ENCODE measurements at regions not wholly inside any gene's neighbourhood (a gene's known extent, or its start where the extent isn't known, plus 50 kb on each side); places are given as distances from the start of the nearest gene placed in this dataset.

DNA sequence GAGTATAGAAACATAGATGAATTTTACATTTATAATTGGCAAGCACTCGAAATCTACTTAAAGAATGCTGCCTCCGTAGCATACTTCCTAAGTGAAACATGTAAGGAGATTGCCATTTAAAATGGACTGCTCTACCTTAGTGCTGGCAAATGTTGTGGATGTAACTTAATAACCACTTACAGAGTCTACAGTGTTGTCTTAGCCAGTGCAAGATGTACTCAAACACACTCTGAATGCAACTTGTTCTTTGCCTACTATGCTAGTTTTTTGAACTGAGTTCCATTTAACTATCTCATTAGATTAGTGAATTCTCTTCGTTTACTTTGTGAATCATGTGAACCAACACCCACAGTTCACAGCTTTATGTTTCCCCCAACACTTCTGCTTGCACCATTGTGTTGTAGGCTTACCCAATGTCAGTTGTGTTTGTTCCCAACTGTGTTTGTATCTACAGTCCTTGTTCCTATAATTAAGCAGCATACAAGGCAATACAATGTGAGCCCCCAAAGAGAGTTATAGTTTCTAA, 345.5 kb upstream of the LYPLAL1 start:
- H3K27ac ChIP-seq (ENCODE audit: insufficient read depth in 1 of 2, low read depth in 1 of 2, low read length in 2 of 2, poor library complexity in 1 of 2, severe bottlenecking in 2 of 2), result no peak overlapping the region
- DNase-seq, result no peak
- ChIA-PET CTCF (no interaction called here), POLR2A (no interaction called here)
- no peaks in the 10 kb centered on the region for H3K9me3 ChIP-seq (ENCODE audit: control extremely low read depth in 1 of 5, control insufficient read depth in 4 of 5, insufficient read depth in 2 of 5, low read depth in 1 of 5, low read length in 4 of 5)
- WGBS (ENCODE audit: insufficient coverage), result 89% methylated on average over 1 of the region's 3 CpGs
- H3K4me1 ChIP-seq (ENCODE audit: control extremely low read depth in 1 of 4, control insufficient read depth in 4 of 4, insufficient read depth in 4 of 4, low read length in 3 of 4), result no peaks in the 10 kb centered on the region
- no peaks in the 10 kb centered on the region for H3K27me3 ChIP-seq (replicated peaks in 2 of 5; ENCODE audit: control insufficient read depth in 4 of 5, insufficient read depth in 5 of 5, low read length in 4 of 5)
- H3K36me3 ChIP-seq (ENCODE audit: control insufficient read depth in 4 of 4, insufficient read depth in 4 of 4, low read length in 3 of 4), result no peaks in the 10 kb centered on the region
- no peak overlapping the region for H3K4me3 ChIP-seq (ENCODE audit: control insufficient read depth in 1 of 7, extremely low read depth in 1 of 7, insufficient read depth in 4 of 7, low read depth in 2 of 7, low read length in 6 of 7)

GRCh38 chr1:218829097-218829496, 344.6 kb upstream of the LYPLAL1 start:
- CTCF ChIA-PET, result no interaction called here
- DNase-seq, result no peak
- no peak overlapping the region for H3K4me3 ChIP-seq (ENCODE audit: control insufficient read depth in 1 of 7, extremely low read depth in 1 of 7, insufficient read depth in 4 of 7, low read depth in 2 of 7, low read length in 6 of 7)
- WGBS (ENCODE audit: insufficient coverage), result no CpG with 5 or more reads among the region's 3 CpGs
- H3K4me1 ChIP-seq (ENCODE audit: control extremely low read depth in 1 of 4, control insufficient read depth in 4 of 4, insufficient read depth in 4 of 4, low read length in 3 of 4), result no peaks in the 10 kb centered on the region
- H3K27me3 ChIP-seq (replicated peaks in 2 of 5; ENCODE audit: control insufficient read depth in 4 of 5, insufficient read depth in 5 of 5, low read length in 4 of 5), result no peaks in the 10 kb centered on the region
- no peak overlapping the region for H3K27ac ChIP-seq (ENCODE audit: insufficient read depth in 1 of 2, low read depth in 1 of 2, low read length in 2 of 2, poor library complexity in 1 of 2, severe bottlenecking in 2 of 2)
- POLR2A ChIA-PET, result no interaction called here
- H3K9me3 ChIP-seq (ENCODE audit: control extremely low read depth in 1 of 5, control insufficient read depth in 4 of 5, insufficient read depth in 2 of 5, low read depth in 1 of 5, low read length in 4 of 5), result no peaks in the 10 kb centered on the region
- no peaks in the 10 kb centered on the region for H3K36me3 ChIP-seq (ENCODE audit: control insufficient read depth in 4 of 4, insufficient read depth in 4 of 4, low read length in 3 of 4)

DNA sequence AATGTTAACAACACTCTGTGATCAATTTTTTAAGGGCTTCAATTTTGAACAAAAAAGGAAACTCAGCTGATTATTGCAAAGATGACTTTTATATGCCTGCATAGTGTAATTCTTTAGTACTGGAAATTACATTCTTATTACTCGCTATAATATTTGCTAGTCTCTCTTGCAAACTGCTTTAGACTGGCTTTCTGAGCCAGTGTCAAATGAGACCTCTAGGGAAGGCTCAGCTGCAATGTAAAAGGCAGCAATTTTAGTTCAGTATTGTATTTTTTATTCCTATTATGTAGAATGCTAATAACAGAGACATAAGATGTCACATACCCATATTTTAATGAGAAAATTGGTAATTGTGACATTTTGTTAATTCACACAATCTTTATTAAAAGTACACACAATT, 338.1 kb upstream of the LYPLAL1 start:
- Histone ChIP-seq H3K27me3 (replicated peaks in 2 of 5; ENCODE audit: control insufficient read depth in 4 of 5, insufficient read depth in 5 of 5, low read length in 4 of 5) (no peaks in the 10 kb centered on the region), H3K4me3 (ENCODE audit: control insufficient read depth in 1 of 7, extremely low read depth in 1 of 7, insufficient read depth in 4 of 7, low read depth in 2 of 7, low read length in 6 of 7) (no peak overlapping the region), H3K27ac (ENCODE audit: insufficient read depth in 1 of 2, low read depth in 1 of 2, low read length in 2 of 2, poor library complexity in 1 of 2, severe bottlenecking in 2 of 2) (no peak overlapping the region), H3K36me3 (ENCODE audit: control insufficient read depth in 4 of 4, insufficient read depth in 4 of 4, low read length in 3 of 4) (no peaks in the 10 kb centered on the region), H3K9me3 (ENCODE audit: control extremely low read depth in 1 of 5, control insufficient read depth in 4 of 5, insufficient read depth in 2 of 5, low read depth in 1 of 5, low read length in 4 of 5) (no peaks in the 10 kb centered on the region), H3K4me1 (ENCODE audit: control extremely low read depth in 1 of 4, control insufficient read depth in 4 of 4, insufficient read depth in 4 of 4, low read length in 3 of 4) (no peaks in the 10 kb centered on the region)
- CTCF ChIA-PET, result no interaction called here
- no CpG with 5 or more reads among the region's 1 CpG for WGBS (ENCODE audit: insufficient coverage)
- POLR2A ChIA-PET, result no interaction called here
- DNase-seq, result no peak

DNA sequence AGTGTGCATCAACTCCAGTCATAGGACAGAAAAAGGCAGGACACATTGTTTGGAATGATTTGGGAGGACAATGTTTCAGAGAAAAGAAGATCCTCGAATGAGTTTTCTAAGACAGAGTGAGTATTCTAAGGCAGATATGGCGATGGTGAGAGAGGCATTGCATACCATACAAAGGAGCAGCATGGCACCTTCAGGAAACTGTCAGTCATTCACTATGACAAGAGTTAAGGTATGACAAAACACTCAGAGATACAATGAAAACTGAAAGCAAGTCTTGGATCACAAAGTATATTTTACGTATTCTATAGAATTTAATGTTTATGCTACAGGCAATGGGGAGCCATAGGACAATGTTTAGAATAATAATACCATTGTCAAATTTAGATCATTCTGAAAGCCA, 337.4 kb upstream of the LYPLAL1 start:
- H3K4me3 ChIP-seq (ENCODE audit: control insufficient read depth in 1 of 7, extremely low read depth in 1 of 7, insufficient read depth in 4 of 7, low read depth in 2 of 7, low read length in 6 of 7), result no peak overlapping the region
- CTCF ChIA-PET, result no interaction called here
- WGBS (ENCODE audit: insufficient coverage), result 100% methylated on average over 1 of the region's 3 CpGs
- no peaks in the 10 kb centered on the region for H3K9me3 ChIP-seq (ENCODE audit: control extremely low read depth in 1 of 5, control insufficient read depth in 4 of 5, insufficient read depth in 2 of 5, low read depth in 1 of 5, low read length in 4 of 5)
- no peak for DNase-seq
- H3K27me3 ChIP-seq (replicated peaks in 2 of 5; ENCODE audit: control insufficient read depth in 4 of 5, insufficient read depth in 5 of 5, low read length in 4 of 5), result no peaks in the 10 kb centered on the region
- no peaks in the 10 kb centered on the region for H3K36me3 ChIP-seq (ENCODE audit: control insufficient read depth in 4 of 4, insufficient read depth in 4 of 4, low read length in 3 of 4)
- POLR2A ChIA-PET, result no interaction called here
- no peaks in the 10 kb centered on the region for H3K4me1 ChIP-seq (ENCODE audit: control extremely low read depth in 1 of 4, control insufficient read depth in 4 of 4, insufficient read depth in 4 of 4, low read length in 3 of 4)
- no peak overlapping the region for H3K27ac ChIP-seq (ENCODE audit: insufficient read depth in 1 of 2, low read depth in 1 of 2, low read length in 2 of 2, poor library complexity in 1 of 2, severe bottlenecking in 2 of 2)

GRCh38 chr1:218837051-218837450, 336.6 kb upstream of the LYPLAL1 start:
- no peaks in the 10 kb centered on the region for H3K9me3 ChIP-seq (ENCODE audit: control extremely low read depth in 1 of 5, control insufficient read depth in 4 of 5, insufficient read depth in 2 of 5, low read depth in 1 of 5, low read length in 4 of 5)
- WGBS (ENCODE audit: insufficient coverage), result 94% methylated on average over 2 of the region's 2 CpGs
- ChIA-PET POLR2A (no interaction called here), CTCF (no interaction called here)
- no peaks in the 10 kb centered on the region for H3K27me3 ChIP-seq (replicated peaks in 2 of 5; ENCODE audit: control insufficient read depth in 4 of 5, insufficient read depth in 5 of 5, low read length in 4 of 5)
- DNase-seq, result no peak
- H3K4me3 ChIP-seq (ENCODE audit: control insufficient read depth in 1 of 7, extremely low read depth in 1 of 7, insufficient read depth in 4 of 7, low read depth in 2 of 7, low read length in 6 of 7), result no peak overlapping the region
- H3K27ac ChIP-seq (ENCODE audit: insufficient read depth in 1 of 2, low read depth in 1 of 2, low read length in 2 of 2, poor library complexity in 1 of 2, severe bottlenecking in 2 of 2), result no peak overlapping the region
- H3K36me3 ChIP-seq (ENCODE audit: control insufficient read depth in 4 of 4, insufficient read depth in 4 of 4, low read length in 3 of 4), result no peaks in the 10 kb centered on the region
- no peaks in the 10 kb centered on the region for H3K4me1 ChIP-seq (ENCODE audit: control extremely low read depth in 1 of 4, control insufficient read depth in 4 of 4, insufficient read depth in 4 of 4, low read length in 3 of 4)

DNA sequence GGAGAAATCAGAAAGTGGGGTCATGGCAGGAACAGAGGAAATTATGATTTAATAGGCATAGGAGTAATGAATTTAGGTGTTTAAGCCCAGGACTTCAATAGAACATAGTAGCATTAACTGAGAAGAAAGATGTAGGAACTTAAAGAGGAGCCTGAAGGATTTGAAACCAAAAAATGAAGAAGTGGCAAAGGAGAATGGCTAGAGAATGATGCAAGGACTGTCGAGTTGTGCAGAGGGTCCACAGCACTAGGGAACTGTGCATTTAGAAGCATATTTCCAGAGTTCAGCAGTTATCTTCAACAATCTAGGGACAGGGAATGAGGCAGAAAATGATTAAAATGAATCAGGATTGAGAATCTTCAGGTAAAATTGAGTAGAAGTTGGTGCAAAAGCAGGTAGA, 328.1 kb upstream of the LYPLAL1 start:
- no peaks in the 10 kb centered on the region for H3K9me3 ChIP-seq (ENCODE audit: control extremely low read depth in 1 of 5, control insufficient read depth in 4 of 5, insufficient read depth in 2 of 5, low read depth in 1 of 5, low read length in 4 of 5)
- H3K27ac ChIP-seq (ENCODE audit: insufficient read depth in 1 of 2, low read depth in 1 of 2, low read length in 2 of 2, poor library complexity in 1 of 2, severe bottlenecking in 2 of 2), result no peak overlapping the region
- H3K4me3 ChIP-seq (ENCODE audit: control insufficient read depth in 1 of 7, extremely low read depth in 1 of 7, insufficient read depth in 4 of 7, low read depth in 2 of 7, low read length in 6 of 7), result no peak overlapping the region
- no peaks in the 10 kb centered on the region for H3K27me3 ChIP-seq (replicated peaks in 2 of 5; ENCODE audit: control insufficient read depth in 4 of 5, insufficient read depth in 5 of 5, low read length in 4 of 5)
- CTCF ChIA-PET, result no interaction called here
- DNase-seq, result no peak
- WGBS (ENCODE audit: insufficient coverage), result 86% methylated on average over 1 of the region's 1 CpG
- H3K4me1 ChIP-seq (ENCODE audit: control extremely low read depth in 1 of 4, control insufficient read depth in 4 of 4, insufficient read depth in 4 of 4, low read length in 3 of 4), result no peaks in the 10 kb centered on the region
- H3K36me3 ChIP-seq (ENCODE audit: control insufficient read depth in 4 of 4, insufficient read depth in 4 of 4, low read length in 3 of 4), result no peaks in the 10 kb centered on the region
- POLR2A ChIA-PET, result no interaction called here

DNA sequence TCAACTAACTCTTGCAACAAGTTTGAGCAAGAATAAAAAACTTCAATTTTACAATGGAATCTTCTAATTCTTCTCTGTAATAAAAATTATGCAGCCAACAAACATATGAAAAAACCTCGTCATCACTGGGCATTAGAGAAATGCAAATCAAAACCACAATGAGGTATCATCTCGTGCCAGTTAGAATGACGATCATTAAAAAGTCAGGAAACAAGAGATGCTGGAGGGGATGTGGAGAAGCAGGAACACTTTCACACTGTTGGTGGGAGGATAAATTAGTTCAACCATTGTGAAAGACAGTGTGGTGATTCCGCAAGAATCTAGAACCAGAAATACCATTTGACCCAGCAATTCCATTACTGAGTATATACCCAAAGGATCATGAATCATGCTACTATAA, 327.5 kb upstream of the LYPLAL1 start:
- Histone ChIP-seq H3K36me3 (ENCODE audit: control insufficient read depth in 4 of 4, insufficient read depth in 4 of 4, low read length in 3 of 4) (no peaks in the 10 kb centered on the region), H3K4me3 (ENCODE audit: control insufficient read depth in 1 of 7, extremely low read depth in 1 of 7, insufficient read depth in 4 of 7, low read depth in 2 of 7, low read length in 6 of 7) (no peak overlapping the region), H3K9me3 (ENCODE audit: control extremely low read depth in 1 of 5, control insufficient read depth in 4 of 5, insufficient read depth in 2 of 5, low read depth in 1 of 5, low read length in 4 of 5) (no peaks in the 10 kb centered on the region), H3K4me1 (ENCODE audit: control extremely low read depth in 1 of 4, control insufficient read depth in 4 of 4, insufficient read depth in 4 of 4, low read length in 3 of 4) (no peaks in the 10 kb centered on the region), H3K27me3 (replicated peaks in 2 of 5; ENCODE audit: control insufficient read depth in 4 of 5, insufficient read depth in 5 of 5, low read length in 4 of 5) (no peaks in the 10 kb centered on the region), H3K27ac (ENCODE audit: insufficient read depth in 1 of 2, low read depth in 1 of 2, low read length in 2 of 2, poor library complexity in 1 of 2, severe bottlenecking in 2 of 2) (no peak overlapping the region)
- 100% methylated on average over 3 of the region's 4 CpGs for WGBS (ENCODE audit: insufficient coverage)
- ChIA-PET POLR2A (no interaction called here), CTCF (no interaction called here)
- no peak for DNase-seq
